Trophoblast cell (in vitro differentiated cells and primary cell): ENCODE measurements at regions not wholly inside any gene's neighbourhood (a gene's known extent, or its start where the extent isn't known, plus 50 kb on each side); places are given as distances from the start of the nearest gene placed in this dataset.

Source experiments
- DNase-seq, 2 donors: peaks; one replicate each; pipeline ENCODE4 v3.0.0-alpha.2; 2016
- H2AFZ ChIP-seq: 2 replicates; pipeline ENCODE4 v1.6.1; 2013; ENCODE audit warnings: low read length, moderate library complexity, mild to moderate bottlenecking; ENCODE audit not compliant: insufficient read depth, poor library complexity
- H2AK5ac ChIP-seq: 2 replicates; pipeline ENCODE4 v1.6.1; 2013; ENCODE audit warnings: mild to moderate bottlenecking, low read length
- H2BK120ac ChIP-seq: 2 replicates; pipeline ENCODE4 v1.6.1; 2013; ENCODE audit warnings: low read length, mild to moderate bottlenecking, moderate library complexity; ENCODE audit not compliant: insufficient read depth, poor library complexity
- H2BK12ac ChIP-seq: 2 replicates; pipeline ENCODE4 v1.6.1; 2013; ENCODE audit warnings: mild to moderate bottlenecking, low read length, moderate library complexity
- H2BK5ac ChIP-seq: 2 replicates; pipeline ENCODE4 v1.6.1; 2013; ENCODE audit warnings: low read length, low read depth, moderate library complexity, mild to moderate bottlenecking; ENCODE audit not compliant: poor library complexity
- H3K14ac ChIP-seq: 2 replicates; pipeline ENCODE4 v1.6.1; 2013; ENCODE audit warnings: mild to moderate bottlenecking, low read length
- H3K18ac ChIP-seq: 2 replicates; pipeline ENCODE4 v1.6.1; 2013; ENCODE audit warnings: mild to moderate bottlenecking, low read length
- H3K23ac ChIP-seq: 2 replicates; pipeline ENCODE4 v1.6.1; 2013; ENCODE audit warnings: low read length
- H3K27ac ChIP-seq: 2 replicates; pipeline ENCODE4 v1.5.1; 2013; ENCODE audit warnings: low read depth, mild to moderate bottlenecking, inconsistent platforms, low read length, moderate library complexity
- H3K27me3 ChIP-seq: 2 replicates; pipeline ENCODE4 v1.6.1; 2013; ENCODE audit warnings: inconsistent platforms, mild to moderate bottlenecking, low read length, moderate library complexity; ENCODE audit not compliant: insufficient read depth
- H3K36me3 ChIP-seq, 2 experiments: 1 replicate in 1 of 2; 2 replicates in 1 of 2; pipeline ENCODE4 v1.6.1; 2013; ENCODE audit warnings: low read length in 2 of 2, mild to moderate bottlenecking in 2 of 2, moderate library complexity in 1 of 2; ENCODE audit not compliant: insufficient read depth in 2 of 2, control insufficient read depth in 1 of 2
- H3K4ac ChIP-seq: 2 replicates; pipeline ENCODE4 v1.6.1; 2013; ENCODE audit warnings: low read depth, mild to moderate bottlenecking, low read length, moderate library complexity
- H3K4me1 ChIP-seq, 2 experiments: 1 replicate in 1 of 2; 2 replicates in 1 of 2; pipeline ENCODE4 v1.6.1; 2013; ENCODE audit warnings: low read length in 2 of 2, mild to moderate bottlenecking in 2 of 2, moderate library complexity in 1 of 2; ENCODE audit not compliant: insufficient read depth in 2 of 2, control insufficient read depth in 1 of 2
- H3K4me2 ChIP-seq: 2 replicates; pipeline ENCODE4 v1.6.1; 2013; ENCODE audit warnings: inconsistent platforms, mild to moderate bottlenecking, low read length, moderate library complexity
- H3K4me3 ChIP-seq: 2 replicates; pipeline ENCODE4 v1.5.1; 2013; ENCODE audit warnings: mild to moderate bottlenecking, low read depth, low read length, inconsistent platforms
- H3K79me1 ChIP-seq: one replicate; pipeline ENCODE4 v1.6.1; 2013; ENCODE audit warnings: low read length
- H3K79me2 ChIP-seq: 2 replicates; pipeline ENCODE4 v1.6.1; 2013; ENCODE audit warnings: low read length, mild to moderate bottlenecking; ENCODE audit not compliant: control insufficient read depth, insufficient read depth, poor library complexity
- H3K9ac ChIP-seq: 2 replicates; pipeline ENCODE4 v1.6.1; 2013; ENCODE audit warnings: mild to moderate bottlenecking, low read length
- H3K9me3 ChIP-seq: 2 replicates; pipeline ENCODE4 v1.6.1; 2013; ENCODE audit warnings: low read depth, mild to moderate bottlenecking, control low read depth, inconsistent platforms, low read length; ENCODE audit not compliant: insufficient read depth
- H4K12ac ChIP-seq: 2 replicates; pipeline ENCODE4 v1.6.1; 2013; ENCODE audit warnings: low read depth, mild to moderate bottlenecking, low read length, moderate library complexity
- H4K8ac ChIP-seq: 2 replicates; pipeline ENCODE4 v1.6.1; 2013; ENCODE audit warnings: low read depth, mild to moderate bottlenecking, low read length, moderate library complexity
- H4K91ac ChIP-seq: one replicate; pipeline ENCODE4 v1.6.1; 2013; ENCODE audit warnings: low read depth, mild to moderate bottlenecking, low read length, moderate library complexity
- WGBS: extraction: QIAGEN DNeasy Blood & Tissue Kit; methylation state at CpG from one replicate; pipeline ENCODE4 v1.1.7; 2013; ENCODE audit warnings: missing lambda C conversion rate; ENCODE audit not compliant: insufficient read length, insufficient coverage; ENCODE audit errors: extremely low coverage; 5-methylcytosine and 5-hydroxymethylcytosine counted together

DNA sequence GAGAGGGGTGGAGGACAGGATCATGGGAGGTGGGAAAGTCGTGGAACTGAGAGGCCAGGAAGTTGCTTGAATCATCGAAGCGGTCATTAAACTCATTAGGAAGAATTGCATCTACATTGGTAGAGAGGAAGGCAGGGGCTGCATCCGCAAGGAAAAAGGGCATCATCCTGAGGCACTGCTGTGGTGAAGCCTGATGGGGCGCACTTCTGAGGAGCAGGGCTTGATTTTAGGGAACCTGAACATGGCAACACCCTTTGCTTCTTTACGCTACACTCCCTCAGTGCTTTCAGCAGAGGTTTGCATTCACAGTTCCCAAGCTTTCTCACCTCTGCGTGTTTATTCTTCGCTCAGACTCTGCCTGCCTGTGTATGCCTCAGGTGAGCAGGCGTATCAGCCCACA, 352.0 kb upstream of the RAB6C start:
- no peak overlapping the region for H2AK5ac ChIP-seq
- H3K4me1 ChIP-seq = peaks cover 3 to 4% of the 10 kb centered on the region in 2 experiments
- no CpG with 5 or more reads among the region's 9 CpGs for WGBS
- H3K79me1 ChIP-seq = no peaks in the 10 kb centered on the region
- H3K9me3 ChIP-seq = peaks cover 1% of the 10 kb centered on the region
- H2BK5ac ChIP-seq = no peak overlapping the region
- no peak overlapping the region for H3K27ac ChIP-seq
- no peak overlapping the region for H4K12ac ChIP-seq
- H2BK12ac ChIP-seq = no peak overlapping the region
- no peak for DNase-seq
- H3K4me3 ChIP-seq = no peak overlapping the region
- H3K14ac ChIP-seq = no peak overlapping the region
- no peaks in the 10 kb centered on the region for H3K36me3 ChIP-seq
- no peak overlapping the region for H3K4ac ChIP-seq
- H3K23ac ChIP-seq = no peak overlapping the region
- H3K79me2 ChIP-seq = no peaks in the 10 kb centered on the region
- no peak overlapping the region for H4K8ac ChIP-seq
- no peak overlapping the region for H3K18ac ChIP-seq
- no peak overlapping the region for H3K4me2 ChIP-seq
- H2AFZ ChIP-seq = no peak overlapping the region
- H2BK120ac ChIP-seq = no peak overlapping the region
- H3K27me3 ChIP-seq = no peaks in the 10 kb centered on the region
- no peak overlapping the region for H3K9ac ChIP-seq
- no peak overlapping the region for H4K91ac ChIP-seq

DNA sequence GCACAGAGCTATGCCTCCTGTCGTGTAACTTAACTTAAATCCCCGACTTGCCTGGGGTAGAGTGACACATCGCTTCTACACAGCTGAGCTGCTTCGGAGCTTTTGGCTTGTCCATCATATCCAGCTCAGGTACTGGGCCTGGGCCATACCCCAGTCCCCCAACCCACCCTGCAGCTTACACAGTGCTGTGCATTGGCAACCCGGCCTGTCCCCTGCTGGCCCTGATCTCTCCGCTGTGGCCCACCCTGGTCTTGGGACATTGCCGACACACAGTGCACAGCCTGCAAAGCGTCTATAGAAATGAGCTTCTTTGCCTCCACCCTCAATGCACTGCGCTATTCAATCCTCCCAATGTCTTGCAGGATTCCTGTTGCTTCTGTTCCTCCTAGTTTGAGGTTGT, 342.8 kb upstream of the RAB6C start:
- no CpG with 5 or more reads among the region's 9 CpGs for WGBS
- no peak overlapping the region for H2BK5ac ChIP-seq

DNA sequence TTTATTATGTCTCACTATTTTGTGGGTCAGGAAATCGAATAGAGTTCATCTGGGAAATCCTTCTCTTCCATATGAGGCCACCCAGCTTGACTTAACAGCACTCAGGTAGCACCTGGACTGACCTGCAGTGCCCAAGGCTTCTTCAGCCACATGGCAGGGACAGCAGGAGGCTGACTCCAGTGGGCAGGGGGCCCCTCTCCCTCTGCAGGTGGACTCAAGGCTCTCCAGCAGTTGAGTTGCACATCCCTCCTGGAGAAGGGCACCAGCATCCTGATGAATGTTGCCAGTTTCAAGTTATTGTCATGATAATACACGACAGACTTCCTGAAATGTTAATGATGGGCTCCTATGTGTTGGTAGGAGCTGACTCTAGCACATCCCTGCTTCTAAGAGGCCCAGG, 338.1 kb upstream of the RAB6C start:
- Histone ChIP-seq H2AK5ac (no peak overlapping the region), H3K14ac (no peak overlapping the region), H4K12ac (no peak overlapping the region), H4K8ac (no peak overlapping the region), H3K36me3 (no peaks in the 10 kb centered on the region), H3K23ac (no peak overlapping the region), H3K27me3 (no peaks in the 10 kb centered on the region), H2BK120ac (no peak overlapping the region), H4K91ac (no peak overlapping the region), H3K9me3 (no peaks in the 10 kb centered on the region), H3K9ac (no peak overlapping the region), H3K79me1 (no peaks in the 10 kb centered on the region), H3K4me3 (no peak overlapping the region), H3K27ac (no peak overlapping the region), H2BK12ac (no peak overlapping the region), H3K18ac (no peak overlapping the region), H3K4ac (no peak overlapping the region), H2AFZ (no peak overlapping the region), H3K79me2 (no peaks in the 10 kb centered on the region), H3K4me1 (no peaks in the 10 kb centered on the region), H3K4me2 (no peak overlapping the region), H2BK5ac (no peak overlapping the region)
- no CpG with 5 or more reads among the region's 2 CpGs for WGBS
- no peak for DNase-seq

More for the DNA sequence above, 342.8 kb upstream of the RAB6C start:
- no peak overlapping the region for H3K18ac ChIP-seq
- H3K4ac ChIP-seq = no peak overlapping the region
- no peak overlapping the region for H2AFZ ChIP-seq
- no peaks in the 10 kb centered on the region for H3K36me3 ChIP-seq
- no peak overlapping the region for H3K14ac ChIP-seq
- H3K23ac ChIP-seq = no peak overlapping the region
- H4K12ac ChIP-seq = no peak overlapping the region
- no peaks in the 10 kb centered on the region for H3K4me1 ChIP-seq
- no peak overlapping the region for H3K9ac ChIP-seq
- no peaks in the 10 kb centered on the region for H3K9me3 ChIP-seq
- H4K8ac ChIP-seq = no peak overlapping the region
- no peak overlapping the region for H3K4me2 ChIP-seq
- no peak overlapping the region for H2BK120ac ChIP-seq
- no peaks in the 10 kb centered on the region for H3K79me2 ChIP-seq
- H3K79me1 ChIP-seq = no peaks in the 10 kb centered on the region
- no peaks in the 10 kb centered on the region for H3K27me3 ChIP-seq
- no peak overlapping the region for H4K91ac ChIP-seq
- DNase-seq = no peak
- no peak overlapping the region for H3K4me3 ChIP-seq
- no peak overlapping the region for H3K27ac ChIP-seq
- no peak overlapping the region for H2BK12ac ChIP-seq
- H2AK5ac ChIP-seq = no peak overlapping the region

DNA sequence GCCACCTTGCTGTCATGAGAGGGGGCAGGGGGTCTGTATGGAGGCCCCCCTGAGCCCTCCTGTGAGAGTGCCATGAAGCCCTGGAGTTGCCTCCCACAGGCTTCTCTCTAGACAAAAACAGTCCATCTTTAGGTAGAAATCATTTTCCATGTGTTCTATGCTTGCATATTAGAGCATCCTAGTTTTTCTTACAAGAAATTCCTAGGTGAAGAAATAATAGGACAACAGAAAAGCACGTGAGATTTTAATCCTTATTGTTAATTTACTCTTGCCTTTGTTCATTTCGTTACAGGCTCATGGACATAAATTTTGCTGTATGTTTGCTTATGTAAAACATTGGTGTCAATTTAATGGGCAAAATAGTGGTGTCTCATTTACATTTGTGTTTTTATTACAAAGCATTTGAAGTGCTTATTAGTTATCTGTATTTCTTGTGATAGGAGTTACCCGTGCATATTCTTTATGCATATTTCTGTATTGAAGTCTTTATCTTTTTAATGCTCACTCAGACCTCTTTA, 336.9 kb upstream of the RAB6C start:
- H4K91ac ChIP-seq = no peak overlapping the region
- H4K12ac ChIP-seq = no peak overlapping the region
- H2BK12ac ChIP-seq = no peak overlapping the region
- no peak overlapping the region for H3K23ac ChIP-seq
- H4K8ac ChIP-seq = no peak overlapping the region
- no peak for DNase-seq
- H2BK120ac ChIP-seq = no peak overlapping the region
- no peak overlapping the region for H3K9ac ChIP-seq
- no peak overlapping the region for H3K27ac ChIP-seq
- WGBS = no CpG with 5 or more reads among the region's 3 CpGs
- no peaks in the 10 kb centered on the region for H3K79me1 ChIP-seq
- no peak overlapping the region for H3K4me2 ChIP-seq
- H2BK5ac ChIP-seq = no peak overlapping the region
- no peak overlapping the region for H3K14ac ChIP-seq
- no peak overlapping the region for H3K4ac ChIP-seq
- H3K27me3 ChIP-seq = no peaks in the 10 kb centered on the region
- no peak overlapping the region for H2AK5ac ChIP-seq
- no peaks in the 10 kb centered on the region for H3K79me2 ChIP-seq
- H2AFZ ChIP-seq = no peak overlapping the region
- H3K18ac ChIP-seq = no peak overlapping the region
- no peaks in the 10 kb centered on the region for H3K4me1 ChIP-seq
- peaks cover 3% of the 10 kb centered on the region for H3K9me3 ChIP-seq
- H3K36me3 ChIP-seq = no peaks in the 10 kb centered on the region
- H3K4me3 ChIP-seq = no peak overlapping the region
